Panc1 (cell line): ENCODE measurements at regions not wholly inside any gene's neighbourhood (a gene's known extent, or its start where the extent isn't known, plus 50 kb on each side); places are given as distances from the start of the nearest gene placed in this dataset.

Experiments
- CTCF ChIP-seq: fragments of 450-650 bp; IDR thresholded peaks from 2 replicates; pipeline ENCODE4 v1.5.1; 2017; ENCODE audit warnings: mild to moderate bottlenecking
- TF ChIP-seq, protein P1 (sequence below), 2 experiments: IDR thresholded peaks; 2 replicates each; pipeline ENCODE4 v1.6.1; 2011 to 2012; ENCODE audit warnings: low read depth in 2 of 2, control low read depth in 1 of 2, low read length in 1 of 2, mild to moderate bottlenecking in 1 of 2, moderate library complexity in 1 of 2; ENCODE audit not compliant: insufficient read depth in 1 of 2

- no peak for TF ChIP-seq CTCF
- TF ChIP-seq, protein P1, sequence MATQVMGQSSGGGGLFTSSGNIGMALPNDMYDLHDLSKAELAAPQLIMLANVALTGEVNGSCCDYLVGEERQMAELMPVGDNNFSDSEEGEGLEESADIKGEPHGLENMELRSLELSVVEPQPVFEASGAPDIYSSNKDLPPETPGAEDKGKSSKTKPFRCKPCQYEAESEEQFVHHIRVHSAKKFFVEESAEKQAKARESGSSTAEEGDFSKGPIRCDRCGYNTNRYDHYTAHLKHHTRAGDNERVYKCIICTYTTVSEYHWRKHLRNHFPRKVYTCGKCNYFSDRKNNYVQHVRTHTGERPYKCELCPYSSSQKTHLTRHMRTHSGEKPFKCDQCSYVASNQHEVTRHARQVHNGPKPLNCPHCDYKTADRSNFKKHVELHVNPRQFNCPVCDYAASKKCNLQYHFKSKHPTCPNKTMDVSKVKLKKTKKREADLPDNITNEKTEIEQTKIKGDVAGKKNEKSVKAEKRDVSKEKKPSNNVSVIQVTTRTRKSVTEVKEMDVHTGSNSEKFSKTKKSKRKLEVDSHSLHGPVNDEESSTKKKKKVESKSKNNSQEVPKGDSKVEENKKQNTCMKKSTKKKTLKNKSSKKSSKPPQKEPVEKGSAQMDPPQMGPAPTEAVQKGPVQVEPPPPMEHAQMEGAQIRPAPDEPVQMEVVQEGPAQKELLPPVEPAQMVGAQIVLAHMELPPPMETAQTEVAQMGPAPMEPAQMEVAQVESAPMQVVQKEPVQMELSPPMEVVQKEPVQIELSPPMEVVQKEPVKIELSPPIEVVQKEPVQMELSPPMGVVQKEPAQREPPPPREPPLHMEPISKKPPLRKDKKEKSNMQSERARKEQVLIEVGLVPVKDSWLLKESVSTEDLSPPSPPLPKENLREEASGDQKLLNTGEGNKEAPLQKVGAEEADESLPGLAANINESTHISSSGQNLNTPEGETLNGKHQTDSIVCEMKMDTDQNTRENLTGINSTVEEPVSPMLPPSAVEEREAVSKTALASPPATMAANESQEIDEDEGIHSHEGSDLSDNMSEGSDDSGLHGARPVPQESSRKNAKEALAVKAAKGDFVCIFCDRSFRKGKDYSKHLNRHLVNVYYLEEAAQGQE (IDR thresholded peaks at IDR 0.05; ENCODE audit: insufficient read depth in 1 of 2, low read depth in 2 of 2, low read length in 1 of 2), result no peak
Measured at GRCh38 chr5:123906698-123907295, 394.8 kb downstream of the CSNK1G3 start.
